Stimulated activated CD8-positive, alpha-beta memory T cell treated with anti-CD3 and anti-CD28 coated beads, Interleukin-4, amount 100 ng/mL, for 1 hour (primary cell): ENCODE measurements at regions not wholly inside any gene's neighbourhood (a gene's known extent, or its start where the extent isn't known, plus 50 kb on each side); places are given as distances from the start of the nearest gene placed in this dataset.
"Not testable (repeated sequence)": the region's sequence is repeated elsewhere in the genome, so short reads cannot be mapped to it uniquely, and the experiment has no call there.

Experiments used
- DNase-seq, 2 donors: peaks; one replicate each; pipeline ENCODE4 v3.0.0-alpha.2; 2020; ENCODE audit warnings: low read depth in 2 of 2, low spot score in 1 of 2

DNA sequence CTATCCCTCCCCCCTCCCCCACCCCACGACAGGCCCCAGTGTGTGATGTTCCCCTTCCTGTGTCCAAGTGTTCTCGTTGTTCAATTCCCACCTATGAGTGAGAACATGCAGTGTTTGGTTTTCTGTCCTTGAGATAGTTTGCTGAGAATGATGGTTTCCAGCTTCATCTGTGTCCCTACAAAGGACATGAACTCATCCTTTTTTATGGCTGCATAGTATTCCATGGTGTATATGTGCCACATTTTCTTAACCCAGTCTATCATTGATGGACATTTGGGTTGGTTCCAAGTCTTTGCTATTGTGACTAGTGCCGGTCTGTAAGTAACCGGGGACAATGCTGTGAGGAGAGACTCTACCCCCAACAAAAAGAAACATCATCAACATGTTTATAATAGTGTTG, 217.2 kb downstream of the SEC23IP start:
- not testable (repeated sequence) for DNase-seq

DNA sequence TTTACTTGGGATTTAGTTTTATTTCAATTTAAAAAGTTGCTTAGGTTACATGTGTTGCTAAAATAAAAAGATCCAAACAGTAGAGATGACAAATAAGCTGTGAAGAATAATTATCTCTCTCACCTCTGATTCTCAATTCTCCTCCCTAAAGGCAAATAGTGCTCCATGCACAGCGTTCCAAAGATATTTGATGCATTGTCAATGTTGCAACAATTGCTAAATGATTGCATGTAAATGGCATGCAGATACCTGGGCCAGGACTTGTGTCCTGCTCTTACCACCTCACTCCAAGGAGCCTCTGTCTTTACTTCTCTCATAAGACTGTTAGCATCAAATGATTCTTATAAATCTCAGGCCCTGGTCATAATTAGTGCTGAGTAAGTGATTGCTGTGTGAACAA, 217.7 kb downstream of the SEC23IP start:
- DNase-seq: no peak

DNA sequence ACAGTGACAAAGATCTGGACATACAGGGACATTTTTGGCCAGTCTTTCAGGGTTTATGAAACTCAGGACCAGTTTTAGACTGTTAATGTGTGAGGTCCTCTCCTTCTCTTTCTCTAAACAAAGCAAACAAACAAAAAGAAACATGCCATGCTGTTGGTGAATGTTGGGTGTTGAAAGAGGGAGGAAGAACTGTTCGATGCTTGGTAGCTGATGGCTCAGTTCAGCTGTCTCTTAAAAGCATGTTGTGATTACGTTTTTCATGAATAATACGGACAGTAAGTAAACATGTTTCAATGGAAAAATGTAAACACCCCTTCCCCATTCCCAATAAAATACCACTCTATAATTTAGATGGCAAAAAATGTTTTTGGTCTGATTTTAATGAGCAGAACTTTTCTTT, 219.1 kb downstream of the SEC23IP start:
- DNase-seq: no peak

DNA sequence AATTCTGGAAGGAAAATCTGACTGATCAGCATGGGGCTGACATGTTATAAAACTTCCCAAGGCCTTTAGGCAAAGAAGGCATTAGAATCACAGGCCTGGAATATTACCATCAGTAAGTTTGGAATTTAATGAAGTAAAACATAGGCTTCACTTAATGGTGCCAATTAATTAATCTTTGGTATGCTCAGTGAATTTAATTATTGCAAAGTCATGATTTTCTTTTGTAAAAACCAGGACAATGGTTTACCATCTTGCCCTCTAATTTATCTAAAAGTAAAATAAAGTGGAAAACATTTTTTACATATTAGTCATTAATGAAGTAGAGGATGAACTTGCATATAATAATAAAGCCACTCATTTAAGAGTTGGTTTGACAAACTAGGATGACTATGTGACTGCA, 220.3 kb downstream of the SEC23IP start:
- DNase-seq: no peak

DNA sequence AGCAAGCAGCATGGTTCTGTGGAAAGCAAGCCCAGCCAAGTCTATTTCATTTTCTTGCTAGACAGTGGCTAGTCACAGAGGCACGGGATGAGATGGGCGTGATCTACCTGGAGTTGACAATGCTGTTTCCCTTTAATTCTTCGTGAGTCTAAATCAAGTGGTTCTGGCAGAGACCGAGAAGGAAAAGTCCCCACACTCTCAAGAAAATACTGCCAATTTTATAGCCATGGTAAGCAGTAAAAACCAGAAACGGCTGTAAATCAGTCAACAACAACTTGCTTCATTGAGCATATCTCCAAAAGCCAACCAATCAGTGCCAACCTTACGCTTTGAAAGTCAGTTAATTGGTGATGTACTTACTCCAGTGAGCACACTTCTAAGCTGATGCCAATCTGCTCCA, 223.4 kb downstream of the SEC23IP start:
- no peak for DNase-seq

DNA sequence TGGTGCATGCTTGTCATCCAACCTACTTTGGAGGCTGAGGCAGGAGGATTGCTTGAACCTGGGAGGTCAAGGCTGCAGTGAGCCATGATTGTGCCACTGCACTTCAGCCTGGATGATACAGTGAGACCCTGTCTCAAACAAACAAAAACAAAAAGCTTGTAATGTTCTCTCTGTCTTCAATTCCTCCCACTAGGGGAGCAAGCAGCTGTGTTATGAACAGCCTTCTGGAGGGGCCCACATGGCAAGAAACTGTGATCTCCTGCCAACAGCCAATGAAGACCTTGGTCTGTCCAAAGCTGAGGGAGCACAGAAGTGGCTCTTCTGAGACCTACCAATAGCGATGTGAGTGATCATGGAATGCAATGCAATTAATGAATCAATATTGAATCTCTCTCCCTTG, 229.2 kb downstream of the SEC23IP start:
- no peak for DNase-seq

DNA sequence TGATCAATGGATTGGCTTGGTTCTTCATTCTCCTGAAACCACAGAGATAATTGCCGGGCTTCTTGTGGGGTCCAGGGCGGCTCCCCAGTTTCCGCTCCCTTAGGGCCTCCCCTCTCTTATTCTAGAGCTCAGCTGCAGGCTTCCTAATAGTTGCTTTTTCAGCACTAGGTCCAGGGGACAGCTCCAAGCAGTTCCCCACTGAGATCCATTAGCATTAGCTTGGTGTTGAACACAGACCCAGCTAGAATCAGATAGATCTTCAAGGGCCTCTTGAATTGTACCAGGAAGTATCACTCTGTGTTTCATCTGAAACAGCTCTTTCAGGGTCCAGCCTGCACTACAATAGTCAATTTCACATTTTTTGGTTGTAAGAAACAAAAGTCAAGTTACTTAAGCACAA, 238.7 kb downstream of the SEC23IP start:
- no peak for DNase-seq

DNA sequence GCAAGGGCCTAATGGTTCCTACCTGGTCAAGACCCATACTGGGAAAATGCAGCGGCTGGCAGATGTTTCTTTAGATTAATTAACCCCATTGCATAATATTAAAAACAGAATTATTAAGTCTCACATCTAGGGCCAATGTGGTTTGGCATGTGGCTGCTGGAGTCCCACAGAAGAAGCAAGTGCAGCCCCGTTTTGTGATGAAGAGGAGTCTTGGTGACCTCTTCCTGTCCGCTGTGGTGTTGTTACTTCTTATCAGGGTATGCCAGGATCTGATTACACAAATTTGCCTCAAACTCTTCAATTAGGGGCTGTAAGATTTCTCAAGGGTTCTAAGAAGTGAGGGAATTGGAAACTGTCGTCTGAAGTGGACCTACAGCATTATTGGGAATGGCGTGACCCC, 240.3 kb downstream of the SEC23IP start:
- no peak for DNase-seq

DNA sequence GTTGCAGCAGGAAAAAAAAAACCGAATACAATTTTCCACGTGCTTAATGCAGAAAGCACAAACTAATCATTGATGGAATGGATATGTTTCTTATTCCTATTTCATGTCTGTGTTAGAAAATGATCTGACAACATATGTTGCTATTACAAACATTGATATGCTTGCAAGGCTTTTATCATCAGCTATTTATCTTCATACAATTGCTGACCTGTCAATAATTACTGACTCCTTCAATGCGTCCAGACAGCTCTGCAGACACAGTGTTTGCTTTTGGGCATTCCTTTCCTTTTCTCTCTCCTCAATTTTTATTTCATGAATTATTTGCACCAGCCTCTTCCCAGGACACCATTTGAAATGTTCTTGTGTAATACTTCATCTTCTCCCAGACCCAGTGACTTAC, 246.2 kb downstream of the SEC23IP start:
- no peak for DNase-seq

DNA sequence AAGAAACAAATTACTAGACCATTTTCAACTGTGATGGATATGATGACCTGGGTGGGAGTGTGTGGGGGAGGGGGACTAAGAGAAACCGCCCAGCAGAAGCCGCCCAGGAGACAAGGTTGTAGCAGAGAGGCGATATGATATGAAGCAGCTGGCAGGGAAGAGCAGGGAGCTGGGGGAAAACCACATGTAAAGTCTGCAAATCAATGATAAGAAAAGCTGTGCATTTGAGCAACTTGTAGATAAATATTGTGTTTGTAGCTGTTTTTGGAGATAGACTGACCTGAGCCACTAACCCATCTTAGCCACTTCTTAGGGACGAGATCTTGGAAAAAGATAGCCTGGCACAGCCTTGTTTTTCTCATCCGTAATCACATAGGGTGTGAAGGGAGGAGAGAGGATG, 252.6 kb downstream of the SEC23IP start:
- no peak for DNase-seq

DNA sequence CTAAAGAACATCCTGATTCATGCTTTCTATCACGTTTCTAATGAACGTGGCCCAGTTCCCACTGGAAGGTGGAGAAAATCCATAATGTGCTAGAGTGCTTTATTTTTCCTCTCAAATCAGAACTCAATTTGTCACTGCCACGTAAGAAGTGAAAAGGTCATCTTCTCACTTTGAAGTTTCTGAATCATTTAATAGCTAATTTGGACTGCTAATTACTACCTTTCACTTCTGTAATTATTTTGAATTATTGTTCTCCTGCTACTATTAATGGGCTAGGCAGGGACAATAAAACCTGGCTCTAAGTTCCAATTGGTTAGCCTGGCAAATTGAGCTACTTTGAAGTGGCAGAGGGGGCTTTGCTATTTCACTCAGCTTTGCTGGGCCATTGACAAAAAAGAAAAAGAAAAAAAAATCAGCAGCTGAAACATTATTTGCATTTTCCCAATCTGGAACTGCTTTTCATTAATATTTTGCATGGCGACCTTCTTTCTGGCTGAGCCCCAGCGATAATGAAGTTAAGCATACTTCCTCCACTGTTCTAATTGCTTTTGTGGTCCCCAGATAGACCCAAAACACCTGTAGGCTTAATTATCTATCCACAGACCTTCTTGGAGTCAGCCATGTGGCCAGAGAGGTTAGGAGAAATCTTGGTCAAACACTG, 264.2 kb downstream of the SEC23IP start:
- no peak for DNase-seq

DNA sequence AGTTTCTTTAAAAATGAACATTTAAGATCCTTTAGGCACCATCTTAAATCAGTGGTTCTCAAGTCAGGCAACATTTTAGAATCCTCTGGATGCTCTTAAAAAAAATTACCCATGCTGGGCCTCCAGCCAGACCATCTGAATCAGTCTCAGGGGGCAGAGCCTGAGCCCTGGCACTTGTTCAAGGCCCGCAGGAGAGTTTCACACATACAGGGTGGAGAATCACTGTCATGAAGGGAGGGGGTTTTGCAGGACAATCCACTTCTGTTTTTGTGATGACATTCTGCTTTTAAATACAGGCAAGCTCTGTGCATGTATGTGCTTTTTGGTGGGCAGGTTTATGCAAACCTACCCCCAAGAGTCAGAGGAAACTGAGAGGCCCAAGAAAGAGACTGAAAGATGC, 268.6 kb downstream of the SEC23IP start:
- no peak for DNase-seq

DNA sequence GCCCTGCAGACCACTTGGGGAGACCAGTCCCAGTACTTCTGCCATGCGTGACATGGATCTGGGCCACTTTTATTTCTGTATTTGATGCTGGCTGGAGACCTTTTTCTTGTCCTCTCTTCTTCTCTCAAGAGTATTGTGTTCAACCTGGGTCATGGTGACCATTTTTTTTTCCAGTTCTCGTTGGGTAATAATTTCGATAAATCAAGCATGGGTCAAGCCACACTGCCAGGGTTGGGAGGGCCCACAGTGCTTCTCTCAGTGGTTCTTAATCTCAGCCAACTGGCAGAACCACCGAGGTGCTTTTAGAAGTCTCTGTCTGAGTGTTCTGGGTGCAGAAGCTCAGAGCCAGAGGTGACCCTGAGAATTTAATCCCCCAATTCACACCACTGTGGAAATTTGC, 269.9 kb downstream of the SEC23IP start:
- DNase-seq: no peak

DNA sequence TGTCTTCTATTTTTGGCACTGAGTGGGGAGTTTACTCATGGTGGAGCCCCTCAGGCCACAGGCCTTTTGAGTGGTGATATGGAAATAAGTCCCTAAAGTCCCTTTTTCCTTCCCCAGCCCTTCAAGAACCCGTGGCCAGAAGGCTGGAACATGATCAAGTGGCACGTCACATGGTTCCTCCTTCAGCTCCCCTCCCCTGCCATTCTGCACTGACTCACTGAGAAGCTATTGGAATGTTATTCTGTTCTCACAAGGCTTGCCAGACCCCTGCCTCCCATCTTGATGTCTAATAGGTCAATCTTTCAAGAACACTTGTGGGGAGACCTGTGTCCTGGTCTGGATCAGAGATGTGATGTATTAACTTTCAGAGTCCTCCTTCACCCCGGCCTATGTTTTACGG, 279.8 kb downstream of the SEC23IP start:
- no peak for DNase-seq

DNA sequence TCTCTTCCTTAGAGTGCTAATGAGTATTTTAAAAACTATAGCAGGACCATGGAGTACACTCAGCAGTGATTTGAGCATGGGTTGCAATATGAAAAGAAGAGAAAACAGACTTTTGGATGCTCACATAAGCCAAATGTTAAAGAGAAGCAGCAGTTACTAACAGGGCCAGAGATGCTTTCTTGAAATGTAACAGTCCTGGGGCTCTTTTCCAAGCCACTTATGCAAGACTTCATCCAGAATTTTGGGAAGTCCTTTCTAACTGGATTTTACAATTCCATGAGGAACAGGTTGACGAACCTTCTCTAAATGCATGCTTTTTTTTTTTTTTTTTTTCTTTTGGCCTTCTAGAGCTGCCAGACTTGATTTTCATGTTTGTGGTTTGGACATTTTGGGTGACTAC, 282.0 kb downstream of the SEC23IP start:
- DNase-seq: no peak

DNA sequence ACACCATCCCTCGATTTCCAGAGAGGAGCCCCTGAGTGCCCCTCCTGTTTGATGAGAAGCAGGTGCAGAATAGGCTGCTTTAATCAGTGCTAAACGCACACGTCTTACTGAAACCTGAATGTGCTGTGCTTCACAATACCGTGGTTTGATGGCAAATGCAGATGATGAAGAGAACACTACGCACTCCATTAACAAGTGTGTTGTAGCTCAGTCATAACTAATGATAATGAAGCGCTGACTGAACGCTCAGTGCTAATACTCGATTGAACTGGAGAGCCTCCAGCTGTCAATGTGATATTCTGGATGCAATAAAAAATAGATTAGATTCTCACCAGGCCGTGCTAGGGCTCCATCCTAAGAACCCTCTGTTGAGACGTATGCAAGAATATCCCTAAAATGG, 279.7 kb upstream of the PLPP4 start:
- DNase-seq: no peak

DNA sequence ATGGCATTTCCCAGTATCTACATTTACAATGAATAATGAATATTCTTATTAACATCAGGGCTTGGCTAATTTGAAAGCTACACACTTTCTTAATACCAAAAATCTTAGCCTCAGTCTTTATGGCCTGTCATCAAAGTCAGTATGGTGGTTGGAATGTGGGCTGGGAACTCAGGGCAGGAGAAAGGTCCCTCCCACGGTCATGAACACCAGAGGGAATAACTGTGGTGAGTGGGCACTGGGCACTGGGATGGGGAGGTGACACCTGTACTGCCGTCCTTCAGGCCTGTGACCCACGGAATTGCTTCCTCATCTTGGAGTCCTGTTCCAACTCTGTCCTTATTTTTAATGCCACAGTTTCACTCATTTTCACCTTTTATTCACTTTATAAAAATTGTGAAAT, 276.9 kb upstream of the PLPP4 start:
- DNase-seq: no peak

DNA sequence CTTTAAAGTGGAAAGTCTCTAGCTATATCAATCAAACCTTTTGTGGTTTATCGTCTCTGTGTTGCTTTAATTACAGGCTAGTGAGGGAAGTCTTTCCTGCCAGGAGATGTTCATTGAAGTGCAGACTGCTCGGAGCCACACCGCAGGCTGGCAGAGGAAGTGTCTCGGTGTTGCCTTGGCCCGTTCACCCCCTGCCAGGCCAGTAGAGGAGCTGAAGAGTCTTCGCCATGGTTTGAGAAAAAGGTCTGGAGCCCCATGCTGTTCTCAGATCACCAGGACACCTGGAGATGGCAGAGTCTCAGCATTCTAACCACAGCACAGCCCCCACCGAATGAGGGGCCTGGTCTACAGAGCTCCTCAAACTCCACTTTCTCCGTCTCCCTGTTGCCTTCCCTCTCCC, 275.9 kb upstream of the PLPP4 start:
- DNase-seq: no peak

DNA sequence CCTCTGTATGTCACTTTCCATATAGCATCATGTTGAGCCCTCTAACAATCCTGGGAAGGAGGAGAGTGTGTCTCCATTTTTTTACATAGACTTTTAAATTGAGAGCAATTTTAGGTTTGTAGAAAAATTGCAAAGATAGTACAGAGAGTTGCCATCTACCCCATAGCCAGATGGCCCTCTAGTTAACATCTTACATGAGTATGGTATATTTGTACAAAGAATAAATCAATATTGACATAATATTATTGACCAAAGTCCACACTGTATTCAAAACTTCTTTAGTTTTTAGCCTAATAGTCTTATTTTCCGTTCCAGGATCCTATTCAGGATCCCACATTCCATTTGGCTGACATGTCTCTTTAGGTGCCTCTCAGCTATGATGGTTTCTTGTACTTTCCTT, 274.6 kb upstream of the PLPP4 start:
- DNase-seq: no peak

DNA sequence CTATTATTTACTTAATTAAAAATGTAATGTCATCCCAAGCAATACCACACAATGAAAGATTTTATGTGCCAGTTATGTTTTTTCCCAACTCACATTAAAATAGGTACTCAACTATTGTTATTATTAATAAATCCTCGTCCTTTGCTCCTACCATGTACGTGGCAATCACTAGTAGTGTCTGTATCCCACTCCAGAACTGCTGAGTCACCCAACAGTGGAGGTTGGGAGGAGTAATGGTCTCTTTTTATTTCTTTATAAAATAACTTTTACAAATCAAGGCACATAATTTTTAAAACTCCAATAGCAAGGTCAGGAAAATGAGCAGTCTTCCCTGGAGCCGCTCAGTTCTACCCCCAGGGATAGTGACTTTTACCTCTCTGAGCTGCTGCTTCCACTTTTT, 273.5 kb upstream of the PLPP4 start:
- DNase-seq: no peak

DNA sequence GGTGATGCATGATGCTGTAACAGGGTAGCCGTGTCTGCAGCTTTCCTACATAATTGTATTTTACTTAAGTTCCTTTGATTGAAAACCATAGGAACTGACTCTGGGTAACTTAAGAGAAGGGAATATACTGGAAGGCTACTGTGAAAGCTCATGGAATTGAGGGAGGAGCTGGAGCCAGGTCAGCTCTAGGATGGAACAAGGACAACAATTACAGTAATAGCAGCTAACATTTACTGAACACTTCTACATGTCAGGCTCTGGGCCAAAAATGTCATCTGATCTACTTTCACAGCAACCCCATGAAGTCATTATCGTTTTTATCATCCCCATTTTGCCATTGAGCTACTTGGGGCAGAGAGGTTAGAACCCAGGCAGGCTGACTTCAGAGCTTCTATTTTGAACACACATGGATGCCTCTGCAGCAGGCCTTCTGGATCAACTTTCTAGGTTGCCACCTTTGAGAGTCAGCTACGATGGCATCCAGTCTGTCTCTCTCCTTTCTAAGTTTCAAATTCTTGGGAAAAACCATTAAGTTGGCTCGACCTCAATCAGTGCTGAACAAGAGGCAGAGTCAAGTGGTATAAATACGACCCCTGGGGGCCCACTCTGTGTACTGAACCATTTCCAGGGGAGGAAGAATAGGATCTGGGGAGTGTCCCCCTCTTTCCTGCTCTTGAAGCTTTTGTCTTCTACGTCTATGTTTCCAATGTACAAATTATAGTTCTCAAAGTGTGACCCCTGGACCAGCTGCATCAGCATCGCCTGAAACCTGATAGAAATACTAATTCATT, 272.3 kb upstream of the PLPP4 start:
- no peak for DNase-seq

DNA sequence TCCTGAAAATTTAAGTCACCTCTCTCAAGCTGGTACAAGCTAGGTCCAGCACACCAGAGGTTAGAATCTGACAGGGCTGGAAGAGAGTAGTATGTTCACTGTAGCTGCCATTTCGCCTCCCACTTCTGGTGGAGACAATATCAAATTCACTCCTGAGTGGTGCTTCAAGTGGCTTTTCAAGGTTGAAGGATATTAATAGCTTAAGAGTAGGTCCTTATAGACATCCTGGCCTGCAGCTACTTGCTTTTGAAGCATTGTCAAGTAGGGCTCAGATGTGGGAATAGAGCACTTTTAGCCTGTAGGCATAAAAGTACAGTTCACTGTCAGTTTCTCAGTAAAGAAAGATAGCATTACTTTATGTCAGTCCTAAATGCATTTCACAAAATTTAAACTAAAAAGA, 270.5 kb upstream of the PLPP4 start:
- DNase-seq: no peak

DNA sequence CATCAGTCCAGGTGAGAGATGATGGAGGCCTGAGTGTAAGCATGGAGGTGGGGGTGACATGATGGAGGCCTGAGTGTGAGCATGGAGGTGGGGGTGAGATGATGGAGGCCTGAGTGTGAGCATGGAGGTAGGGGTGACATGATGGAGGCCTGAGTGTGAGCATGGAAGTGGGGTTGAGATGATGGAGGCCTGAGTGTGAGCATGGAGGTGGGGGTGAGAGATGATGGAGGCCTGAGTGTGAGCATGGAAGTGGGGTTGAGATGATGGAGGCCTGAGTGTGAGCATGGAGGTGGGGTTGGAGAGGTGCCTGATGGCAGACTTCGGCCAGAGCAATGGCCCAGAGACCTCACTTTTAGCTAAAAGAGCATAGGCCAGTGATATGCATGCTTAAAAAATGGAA, 269.9 kb upstream of the PLPP4 start:
- not testable (repeated sequence) for DNase-seq
